CD4-positive, alpha-beta T cell treated with Interleukin-4 for 1 hour (primary cell): ENCODE measurements at regions not wholly inside any gene's neighbourhood (a gene's known extent, or its start where the extent isn't known, plus 50 kb on each side); places are given as distances from the start of the nearest gene placed in this dataset.
"Not testable (repeated sequence)": the region's sequence is repeated elsewhere in the genome, so short reads cannot be mapped to it uniquely, and the experiment has no call there.

Source experiments
- DNase-seq, 2 donors: peaks; one replicate each; pipeline ENCODE4 v3.0.0-alpha.2; 2020 to 2022

DNA sequence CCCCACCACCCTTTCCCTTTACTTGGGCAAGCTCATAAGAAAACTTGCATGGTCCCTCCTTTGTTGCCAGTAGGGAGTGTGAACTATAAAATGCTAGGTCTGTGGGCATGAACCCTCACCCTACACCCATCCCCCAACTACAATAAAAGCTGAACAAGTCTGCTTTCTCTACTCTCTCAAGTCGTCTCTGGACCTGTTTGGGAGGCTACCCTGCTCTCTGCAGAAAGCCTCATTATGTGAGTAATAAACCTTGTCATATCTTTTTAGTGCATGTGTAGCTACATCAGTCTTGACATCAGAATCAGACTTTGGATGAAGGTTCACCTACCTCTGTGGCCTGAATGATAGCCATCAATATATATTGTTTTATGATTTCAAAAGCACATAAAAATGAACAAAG lies 155.4 kb upstream of the FAM241A start:
- no peak for DNase-seq

DNA sequence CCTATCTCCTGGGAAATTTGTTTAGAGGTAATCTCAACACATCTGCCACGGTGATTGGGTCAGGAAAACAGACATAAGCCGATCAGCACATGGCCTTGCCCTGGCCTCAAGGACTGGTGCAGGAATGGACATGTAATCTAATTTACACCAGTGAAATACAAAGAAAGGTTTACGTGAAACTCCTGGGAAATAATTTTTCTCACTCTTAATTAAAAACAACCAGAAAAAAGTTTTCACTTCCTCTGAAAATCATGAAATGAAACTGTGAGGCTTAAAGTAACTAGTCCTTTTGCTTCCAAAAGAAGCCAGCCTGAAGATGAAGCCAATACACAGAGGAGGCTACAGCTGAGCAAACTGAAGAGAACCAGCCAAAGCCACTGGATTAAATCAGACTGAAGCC lies 154.1 kb upstream of the FAM241A start:
- DNase-seq = no peak

DNA sequence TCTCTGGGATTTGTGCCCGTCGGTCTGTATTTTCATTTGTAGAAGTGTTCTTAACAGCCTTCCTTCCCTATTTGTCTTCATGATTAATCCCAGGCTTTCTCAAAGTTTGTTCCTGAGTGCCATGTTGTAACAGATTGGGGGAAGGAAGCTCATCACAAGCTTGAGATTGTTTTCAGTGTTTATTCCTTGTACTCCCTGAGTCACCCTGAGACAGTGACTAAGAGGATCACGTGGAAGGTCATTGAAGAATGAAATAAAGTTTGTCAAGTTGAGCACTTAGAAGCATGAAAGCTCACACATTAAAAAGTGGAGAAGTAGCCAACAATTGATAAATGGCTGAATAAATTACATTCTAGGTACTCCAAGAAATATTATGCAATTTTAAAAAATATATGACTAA lies 153.5 kb upstream of the FAM241A start:
- no peak for DNase-seq

DNA sequence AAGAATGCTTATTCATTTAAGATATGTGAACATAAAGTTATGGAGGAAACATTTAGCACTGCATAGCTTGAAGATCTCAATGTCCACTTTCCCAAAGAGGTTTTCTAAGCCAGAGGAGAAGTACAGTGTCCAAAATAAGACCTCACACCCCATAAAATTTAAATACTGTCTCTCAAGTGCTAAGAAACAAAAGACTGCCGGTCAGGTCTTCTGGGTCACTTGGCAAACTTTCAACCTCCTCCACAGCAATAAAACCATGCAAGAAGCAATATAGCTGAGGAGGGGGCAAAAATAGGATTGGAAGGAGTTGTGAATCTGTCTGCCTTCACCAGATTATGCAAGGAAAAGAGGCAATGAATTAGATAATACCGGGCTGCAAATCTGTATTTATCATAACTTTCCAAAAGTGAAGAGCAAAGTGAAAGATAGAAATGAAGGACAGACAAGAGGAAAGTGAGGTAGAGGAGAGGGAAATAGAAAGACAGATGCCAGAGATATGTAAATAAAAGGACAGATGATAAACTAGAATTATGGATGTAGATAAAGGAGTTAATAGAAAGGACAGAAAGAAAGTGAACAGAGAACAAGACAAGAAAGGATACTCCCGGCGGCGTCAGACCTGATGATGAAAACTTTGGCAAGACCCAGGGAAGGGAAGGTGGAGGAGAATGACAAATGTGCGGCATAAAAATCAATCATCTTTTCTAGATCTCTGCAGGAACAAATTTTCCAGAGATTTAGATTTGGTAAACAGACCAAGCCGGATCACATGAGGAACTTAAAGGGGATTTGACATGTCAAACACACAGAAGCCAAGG lies 152.7 kb upstream of the FAM241A start:
- DNase-seq = no peak

DNA sequence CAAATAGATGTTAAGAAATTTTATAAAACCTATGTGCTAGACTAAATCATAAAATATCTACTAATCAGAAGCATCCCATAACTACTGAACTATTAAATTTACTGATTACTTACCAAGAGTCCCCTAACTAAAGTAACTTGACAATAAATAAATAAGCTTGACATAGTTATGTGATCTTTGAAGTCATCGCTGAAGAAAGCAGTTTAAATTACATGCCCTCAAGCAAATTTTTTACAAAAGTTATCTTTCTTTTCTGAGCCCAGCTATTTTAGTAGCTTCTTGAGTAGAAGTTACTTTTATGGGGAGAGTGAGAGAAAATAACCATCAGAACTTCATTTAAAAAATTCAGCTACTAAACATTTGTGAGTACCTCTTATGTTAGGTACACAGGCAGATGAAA lies 150.9 kb upstream of the FAM241A start:
- no peak for DNase-seq

DNA sequence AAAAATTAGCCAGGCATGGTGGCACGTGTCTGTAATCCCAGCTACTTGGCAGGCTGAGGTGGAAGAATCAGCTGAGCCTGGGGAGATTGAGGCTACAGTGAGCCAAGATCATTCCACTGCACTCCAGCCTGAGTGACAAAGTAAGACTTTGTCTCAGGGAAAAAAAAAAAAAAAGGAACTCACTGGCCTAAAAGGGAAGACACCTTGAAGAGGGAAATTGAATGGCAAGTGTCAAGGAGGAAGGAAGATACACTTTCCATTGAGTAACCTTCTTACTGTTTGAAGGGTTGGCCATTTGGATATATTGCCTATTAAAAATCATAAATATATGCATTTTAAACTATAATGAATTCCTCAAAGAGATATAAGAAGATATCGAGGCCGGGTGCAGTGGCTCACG lies 147.5 kb upstream of the FAM241A start:
- DNase-seq = no peak

DNA sequence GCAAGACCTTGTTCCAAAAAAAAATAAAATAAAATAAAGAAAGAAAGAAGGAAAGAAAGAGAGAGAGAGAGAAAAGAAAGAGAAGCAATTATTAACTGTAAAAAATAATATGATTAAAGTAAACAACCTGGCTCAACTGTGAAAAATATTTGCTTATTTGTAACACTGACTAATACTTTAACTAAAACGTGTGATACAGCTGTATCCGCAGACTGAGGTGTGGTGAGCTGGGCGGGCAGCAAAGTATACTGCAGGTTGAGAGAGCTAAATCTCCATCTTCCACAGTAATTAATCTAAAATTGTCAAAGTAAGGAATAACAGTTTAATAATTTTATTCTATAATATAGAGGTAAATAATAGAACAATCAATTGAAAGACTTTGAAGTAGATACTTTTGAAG lies 145.5 kb upstream of the FAM241A start:
- DNase-seq = no peak

DNA sequence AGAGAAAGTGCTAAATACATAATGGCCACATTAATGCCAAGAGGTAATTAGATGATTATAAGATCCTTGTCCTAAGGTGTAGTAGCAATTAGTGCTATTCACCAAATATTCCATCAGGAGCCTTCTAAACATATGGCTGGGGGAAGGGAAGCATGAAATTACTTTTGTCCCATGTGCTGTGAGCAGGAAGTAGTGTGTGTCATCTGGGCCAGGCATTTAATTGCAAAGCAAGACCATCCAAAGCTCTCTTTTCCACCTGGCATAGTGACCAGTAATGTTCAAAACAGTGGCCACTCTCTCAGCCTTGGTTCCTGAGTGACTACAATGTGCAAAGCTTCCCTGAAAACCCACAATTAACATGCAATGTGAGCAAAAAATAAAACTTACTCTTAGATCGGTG lies 144.2 kb upstream of the FAM241A start:
- no peak for DNase-seq

DNA sequence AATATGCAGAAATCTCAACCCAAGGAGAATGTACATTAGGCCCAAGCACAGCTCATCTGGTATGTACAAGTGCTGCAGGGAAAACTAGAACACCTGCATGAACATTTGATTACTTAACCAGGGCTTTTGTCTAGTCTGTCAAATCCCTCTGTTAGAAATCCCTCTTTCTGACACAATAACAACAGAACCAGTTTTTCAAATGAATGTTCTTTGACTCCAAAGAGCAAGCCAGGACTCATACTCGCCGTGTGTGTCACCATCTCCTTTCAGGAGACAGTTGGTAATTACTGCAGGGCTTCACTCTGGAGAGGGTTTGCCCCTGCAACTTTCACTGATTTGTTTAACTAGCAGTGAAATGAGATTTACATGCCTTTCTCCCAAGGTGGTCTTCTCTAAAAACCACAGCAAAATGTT lies 143.0 kb upstream of the FAM241A start:
- no peak for DNase-seq

DNA sequence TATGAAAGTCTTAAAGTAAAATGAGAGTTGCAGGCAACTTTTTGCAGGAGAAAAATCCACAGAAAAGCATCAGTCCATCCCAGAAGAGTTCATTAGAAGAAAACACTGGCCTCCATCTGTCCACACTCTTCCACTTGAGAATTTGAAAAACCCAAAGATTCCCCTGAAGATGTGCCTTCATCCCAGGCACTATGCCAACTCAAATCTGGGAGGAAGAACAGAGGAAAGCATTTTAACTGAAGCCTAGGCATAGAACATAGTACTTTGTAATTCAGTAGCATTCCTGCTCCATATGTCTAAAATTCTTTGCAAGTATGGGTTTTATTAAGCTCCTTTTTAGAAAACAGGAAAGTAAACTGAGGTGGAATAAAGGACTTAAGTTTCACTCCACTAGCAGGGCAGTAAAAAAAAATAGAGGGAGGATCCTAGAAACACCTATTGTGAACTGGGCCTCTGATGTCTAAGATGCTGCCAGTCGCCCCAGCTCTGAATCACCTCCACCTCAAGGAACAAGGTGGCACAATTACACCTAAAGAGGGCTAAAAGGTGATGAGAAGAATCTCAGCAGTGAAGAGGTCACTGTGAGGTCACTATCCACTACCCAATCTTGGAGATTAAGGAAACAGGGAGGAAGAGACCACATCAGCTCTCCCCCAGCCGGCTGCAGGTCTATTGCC lies 141.9 kb upstream of the FAM241A start:
- DNase-seq = no peak

DNA sequence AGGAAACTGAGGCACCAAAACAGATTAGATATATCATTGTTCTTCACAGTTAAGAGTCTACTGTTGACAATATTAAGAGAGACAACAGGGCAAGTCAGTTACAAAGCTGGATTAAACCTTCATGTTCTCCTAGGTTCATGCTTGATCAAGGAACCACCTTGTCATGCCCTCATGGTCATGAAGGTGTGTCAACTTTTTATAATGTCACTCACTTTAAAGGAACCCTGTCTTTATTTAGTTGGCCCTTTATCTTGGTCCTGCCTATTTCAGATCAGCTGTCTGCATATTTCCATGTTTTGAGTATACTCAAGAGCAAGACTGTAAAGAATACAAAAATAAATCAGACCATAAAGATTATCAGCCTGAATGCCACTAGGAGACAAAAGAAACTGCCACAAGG lies 140.2 kb upstream of the FAM241A start:
- DNase-seq = no peak

DNA sequence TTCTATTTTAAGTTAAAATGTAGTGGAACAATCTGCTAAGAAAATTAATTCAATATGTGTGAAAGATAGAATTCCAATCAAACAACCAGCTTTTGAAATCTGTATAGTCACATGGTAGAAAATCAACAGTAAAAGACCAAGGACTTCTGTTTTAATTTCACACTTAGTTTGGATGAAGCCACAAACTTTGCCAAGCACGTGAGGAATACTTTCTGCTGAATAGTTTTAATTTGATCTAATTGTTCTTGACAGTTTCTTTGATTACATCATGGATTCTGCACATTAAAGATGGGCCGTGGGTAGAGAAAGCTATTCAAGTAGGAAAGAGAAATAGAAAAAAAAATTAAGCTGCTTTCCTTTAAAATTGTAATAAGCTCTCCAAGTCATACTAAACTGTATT lies 137.9 kb upstream of the FAM241A start:
- no peak for DNase-seq

DNA sequence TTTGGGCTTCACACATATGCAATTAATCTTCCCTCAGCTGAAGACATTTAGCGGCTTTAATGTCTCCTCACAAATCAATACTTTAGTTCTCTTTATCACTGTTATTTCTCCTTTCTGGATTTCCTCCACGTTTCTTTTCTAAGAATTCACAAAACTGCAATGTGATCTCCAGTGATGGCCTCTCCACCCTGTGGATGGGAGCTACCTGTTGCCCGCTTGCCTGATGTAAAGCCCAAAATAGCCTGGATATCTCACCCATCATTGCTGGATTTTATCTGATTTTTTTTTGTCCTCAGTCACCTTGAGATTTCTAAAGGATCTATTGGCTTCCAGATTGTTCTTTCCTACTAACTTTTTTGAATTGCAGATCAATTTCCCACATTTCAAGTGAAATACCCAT lies 129.3 kb upstream of the FAM241A start:
- DNase-seq = no peak

DNA sequence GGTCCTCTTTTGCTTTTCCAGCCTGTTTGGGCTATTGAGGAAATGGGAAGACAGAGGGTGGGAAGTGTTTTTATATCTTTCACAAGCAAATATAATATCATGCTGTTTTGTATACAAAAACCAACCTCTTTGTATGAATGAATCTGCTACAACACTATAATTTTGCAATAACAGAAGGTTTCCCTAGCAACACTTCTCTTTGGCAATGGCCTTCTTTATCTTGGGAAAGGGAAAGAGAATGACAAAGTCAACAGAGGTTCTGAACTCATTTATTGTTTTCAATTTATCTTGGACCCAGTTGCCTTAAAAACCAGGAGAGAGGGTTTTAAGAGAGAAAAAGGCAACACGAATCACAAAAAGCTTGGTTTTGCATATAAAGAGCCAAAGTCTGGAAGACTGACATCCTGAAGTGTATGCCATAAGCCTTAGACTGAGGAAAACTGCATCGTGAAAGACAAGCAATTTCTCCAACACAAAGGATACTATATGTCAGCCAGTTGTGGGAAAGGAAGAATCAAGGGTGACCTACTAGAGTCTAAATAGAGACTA lies 121.8 kb upstream of the FAM241A start:
- DNase-seq = no peak

DNA sequence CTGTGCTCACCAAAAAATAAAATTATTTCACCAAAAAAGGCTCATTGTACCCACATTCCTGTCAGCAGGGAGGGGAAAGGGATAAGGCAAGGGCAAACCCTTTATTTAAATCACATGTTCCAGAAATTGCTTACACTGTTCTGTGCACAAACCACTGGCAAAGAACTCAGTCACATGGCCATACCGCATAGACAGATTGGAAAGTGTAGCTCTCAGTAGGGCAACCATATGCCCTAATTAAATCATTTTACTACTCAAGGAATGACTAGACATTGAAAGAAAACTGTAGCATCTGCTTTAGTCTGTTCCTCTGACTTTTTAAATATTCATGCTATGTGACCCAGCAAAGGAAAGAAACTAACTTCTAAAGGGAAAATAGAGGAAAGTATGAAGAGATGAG lies 119.2 kb upstream of the FAM241A start:
- no peak for DNase-seq

DNA sequence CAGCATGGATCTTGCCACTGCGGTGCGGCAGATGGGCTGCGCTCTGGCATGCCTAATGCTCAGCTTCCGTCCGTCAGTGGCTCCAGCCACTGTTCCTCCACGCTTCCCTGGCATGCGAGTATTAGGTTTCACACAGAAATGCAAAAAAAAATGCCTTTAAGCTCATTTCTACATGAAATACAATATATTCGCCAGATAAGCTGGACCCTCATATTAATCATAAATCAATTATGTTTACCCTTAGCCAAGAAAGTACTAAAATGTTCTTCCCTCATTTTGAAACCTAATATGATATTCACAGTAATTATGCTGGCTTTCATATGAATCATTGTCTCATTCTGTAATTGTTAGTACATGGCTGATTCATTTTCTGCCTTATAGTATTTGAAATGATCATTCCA lies 115.5 kb upstream of the FAM241A start:
- DNase-seq = no peak

DNA sequence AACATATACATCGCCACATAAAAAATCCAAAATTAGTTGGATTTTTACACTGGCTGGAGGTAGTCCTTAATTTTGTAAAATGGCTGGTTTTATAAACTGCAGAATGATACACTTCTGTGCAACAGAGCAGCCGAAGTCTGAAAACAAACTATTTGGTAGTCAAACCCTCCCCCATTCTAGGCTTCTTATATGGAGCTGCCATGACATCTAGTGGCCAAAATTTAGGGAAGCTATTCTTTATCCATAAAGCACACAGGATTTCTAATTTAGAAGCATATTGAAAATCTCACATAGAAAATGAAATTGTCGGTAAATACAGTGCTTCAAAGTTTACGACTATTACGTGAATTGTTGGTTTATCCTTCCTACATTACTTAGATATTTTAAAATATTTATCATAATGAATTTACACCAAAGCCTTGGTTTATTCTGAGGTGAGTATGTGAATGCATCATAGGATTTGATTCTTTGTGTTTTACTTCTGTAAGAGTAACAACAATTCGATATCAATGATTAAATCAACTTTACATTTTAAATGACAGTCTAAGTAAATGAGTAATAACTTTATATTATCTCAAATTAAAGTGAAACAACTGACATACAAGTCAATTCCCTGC lies 113.4 kb upstream of the FAM241A start:
- no peak for DNase-seq

DNA sequence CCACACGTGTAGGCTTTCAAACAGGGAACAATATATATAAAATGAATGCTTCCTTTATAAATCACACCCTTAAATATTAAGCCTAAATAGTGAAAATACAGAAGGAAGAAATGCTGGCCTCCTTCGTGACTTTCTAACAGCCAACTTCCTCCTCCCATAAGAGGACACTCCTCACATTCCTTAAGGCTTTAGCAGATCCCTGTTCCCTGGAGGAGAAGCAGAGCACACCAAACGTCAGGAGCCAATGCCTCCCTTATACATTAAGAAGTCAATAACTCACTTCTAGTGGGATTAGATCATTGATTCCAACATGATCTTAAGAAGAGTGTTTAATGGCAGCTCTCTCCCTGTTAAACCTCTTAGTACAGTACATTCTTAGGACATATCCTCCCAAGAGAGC lies 108.4 kb upstream of the FAM241A start:
- DNase-seq = no peak

DNA sequence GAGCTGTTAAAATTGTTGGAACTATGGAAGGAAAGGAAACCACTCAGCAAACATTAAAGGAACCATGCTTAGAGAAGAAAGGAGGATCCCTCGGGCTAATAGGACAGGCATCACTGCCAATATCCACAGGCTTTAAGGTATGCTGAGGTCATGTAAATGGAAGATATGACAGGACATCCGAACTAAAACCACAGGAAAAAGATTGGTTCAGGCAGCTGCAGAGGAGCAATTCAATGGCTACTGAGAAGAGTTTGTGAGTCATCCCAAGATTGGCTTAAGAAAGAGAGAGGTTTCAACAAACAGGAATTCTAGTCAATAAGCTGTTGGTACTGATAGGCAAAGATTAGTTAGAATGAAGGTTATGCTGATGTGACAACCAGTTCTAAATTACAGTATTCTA lies 106.4 kb upstream of the FAM241A start:
- DNase-seq = no peak

DNA sequence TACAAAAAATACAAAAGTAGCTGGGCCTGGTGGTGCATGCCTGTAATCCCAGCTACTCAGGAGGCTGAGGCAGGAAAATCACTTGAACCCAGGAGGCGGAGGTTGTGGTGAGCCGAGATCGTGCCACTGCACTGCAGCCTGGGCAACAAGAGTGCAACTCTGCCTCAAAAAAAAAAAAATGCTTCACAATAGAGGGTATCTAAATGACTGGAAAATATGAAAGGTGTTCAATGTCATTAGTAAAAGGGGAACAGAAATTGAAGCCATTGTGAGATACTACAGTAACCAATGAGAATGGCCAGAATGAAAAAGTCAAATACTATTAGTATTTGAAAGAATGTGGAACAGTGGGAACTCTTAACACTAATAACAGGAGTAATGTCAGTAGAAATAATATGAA lies 96.1 kb upstream of the FAM241A start:
- DNase-seq = not testable (repeated sequence)

DNA sequence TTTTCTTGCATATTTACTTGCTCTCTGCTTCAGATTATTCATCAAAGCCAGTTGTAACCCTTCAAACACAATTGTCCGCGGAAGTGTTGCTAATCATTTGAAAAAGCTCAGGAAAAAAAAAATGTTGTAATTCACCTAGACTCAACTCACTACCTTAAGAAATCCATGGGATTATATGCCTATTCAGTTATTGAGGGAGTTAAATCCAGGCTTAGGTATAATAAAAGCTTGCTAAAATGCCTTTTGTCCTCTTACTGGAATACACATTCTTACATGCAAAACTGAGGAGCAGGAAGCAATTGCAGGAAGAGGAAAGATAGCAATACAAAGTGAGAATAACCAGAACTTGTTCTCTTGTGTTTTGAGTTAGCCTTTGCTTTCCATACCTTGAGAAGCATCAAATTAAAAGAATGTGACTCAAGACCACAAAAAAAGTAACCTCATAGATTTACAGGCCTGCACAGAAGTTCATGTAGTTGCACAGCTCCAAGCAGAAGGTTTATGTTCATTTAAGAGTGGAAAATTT lies 91.4 kb upstream of the FAM241A start:
- DNase-seq = no peak

DNA sequence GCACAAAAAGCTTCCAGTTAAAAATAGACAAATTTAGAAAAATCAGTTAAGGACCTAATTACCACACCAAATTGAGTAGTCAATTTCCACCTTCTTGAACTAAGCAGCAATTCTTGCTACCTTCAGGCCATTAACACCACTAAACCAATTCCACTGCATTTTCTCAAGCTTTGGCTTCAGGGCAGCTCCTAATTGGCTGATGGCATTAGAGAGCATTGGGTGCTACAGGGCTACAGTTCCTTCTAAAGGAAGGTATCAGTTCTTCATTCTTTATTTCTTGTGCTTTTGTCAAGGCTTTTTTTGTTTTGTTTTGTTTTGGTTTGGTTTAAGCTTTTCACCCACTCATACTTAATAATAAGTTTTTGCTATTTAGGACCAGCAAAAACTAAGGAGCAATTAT lies 90.2 kb upstream of the FAM241A start:
- no peak for DNase-seq

DNA sequence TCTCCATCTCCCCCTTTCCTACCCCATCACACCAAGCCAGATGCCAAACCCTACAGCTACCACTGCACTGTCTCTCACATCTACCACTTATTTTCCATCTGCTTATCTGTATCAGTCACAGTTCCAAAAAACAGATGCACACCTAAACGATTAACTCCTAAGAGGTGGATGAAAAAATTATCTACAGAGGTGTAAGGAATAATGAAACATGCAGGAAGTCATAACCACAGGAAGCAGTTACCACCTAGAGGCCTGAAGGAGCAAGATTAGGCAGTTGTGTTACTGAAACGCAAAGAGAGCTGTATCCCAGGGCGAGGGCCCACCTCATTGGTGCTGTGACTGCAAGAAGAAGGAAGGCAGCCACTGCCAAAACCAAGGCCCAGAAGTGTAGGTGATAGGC lies 87.8 kb upstream of the FAM241A start:
- no peak for DNase-seq

DNA sequence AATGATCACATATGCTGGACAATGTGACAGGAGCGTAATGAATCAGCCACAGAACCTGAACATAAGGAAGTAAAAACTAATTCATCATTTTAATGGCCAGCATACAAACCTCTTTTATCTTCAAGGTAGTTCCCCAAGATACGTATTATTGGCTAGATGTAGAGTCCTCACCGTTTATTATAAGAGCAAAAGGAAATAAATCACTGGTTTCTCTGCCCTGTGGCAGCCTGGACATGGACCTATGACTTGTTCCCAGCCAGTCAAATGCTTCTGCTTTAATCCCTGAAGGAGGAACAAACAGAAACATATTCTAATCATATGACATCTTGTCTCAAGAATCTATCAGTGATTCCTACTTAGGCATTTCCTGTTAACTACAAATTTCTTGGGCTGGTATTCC lies 86.8 kb upstream of the FAM241A start:
- DNase-seq = no peak
